Erythroblast (primary cell): ENCODE measurements at regions not wholly inside any gene's neighbourhood (a gene's known extent, or its start where the extent isn't known, plus 50 kb on each side); places are given as distances from the start of the nearest gene placed in this dataset.
"Not testable (repeated sequence)": the region's sequence is repeated elsewhere in the genome, so short reads cannot be mapped to it uniquely, and the experiment has no call there.

ENCODE experiments used
- DNase-seq, 2 experiments: peaks; one replicate each; lab custom pipeline; 2025; lab: John Stamatoyannopoulos, UW
- GATA1 ChIP-seq: IDR thresholded peaks from 2 replicates; pipeline ENCODE4 v1.6.1; 2011; ENCODE audit warnings: low read depth, mild to moderate bottlenecking, control low read depth, low read length, moderate library complexity
- POLR2A ChIP-seq: IDR thresholded peaks from 2 replicates; pipeline ENCODE4 v1.6.1; 2011; ENCODE audit warnings: mild to moderate bottlenecking, low read length

GRCh38 chr6:49325891-49326290 is 137.2 kb downstream of the MMUT start:
- TF ChIP-seq GATA1 (no peak), POLR2A (no peak)

DNA sequence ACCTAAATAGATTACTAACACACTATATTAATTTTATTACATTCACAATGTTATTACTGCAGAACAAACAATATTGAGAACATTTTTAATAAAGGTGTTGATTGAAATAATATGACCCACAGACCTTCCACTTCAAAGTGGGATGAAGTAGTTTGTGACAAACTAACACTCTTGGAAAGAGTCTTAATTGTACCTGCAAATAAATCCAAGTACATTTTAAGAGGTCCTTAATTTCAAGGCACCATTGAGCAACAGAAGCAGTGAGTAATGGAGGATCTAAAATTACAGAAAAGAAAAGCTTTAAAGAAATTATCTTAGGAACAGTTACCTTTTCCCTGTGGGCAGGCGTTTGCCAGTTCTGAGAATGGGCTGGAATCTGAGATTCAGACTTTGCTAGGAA is 140.2 kb downstream of the MMUT start:
- DNase-seq = no peak
- TF ChIP-seq GATA1 = no peak
- no peak for TF ChIP-seq POLR2A

More at GRCh38 chr6:49325891-49326290, 137.2 kb downstream of the MMUT start:
- DNase-seq = no peak

DNA sequence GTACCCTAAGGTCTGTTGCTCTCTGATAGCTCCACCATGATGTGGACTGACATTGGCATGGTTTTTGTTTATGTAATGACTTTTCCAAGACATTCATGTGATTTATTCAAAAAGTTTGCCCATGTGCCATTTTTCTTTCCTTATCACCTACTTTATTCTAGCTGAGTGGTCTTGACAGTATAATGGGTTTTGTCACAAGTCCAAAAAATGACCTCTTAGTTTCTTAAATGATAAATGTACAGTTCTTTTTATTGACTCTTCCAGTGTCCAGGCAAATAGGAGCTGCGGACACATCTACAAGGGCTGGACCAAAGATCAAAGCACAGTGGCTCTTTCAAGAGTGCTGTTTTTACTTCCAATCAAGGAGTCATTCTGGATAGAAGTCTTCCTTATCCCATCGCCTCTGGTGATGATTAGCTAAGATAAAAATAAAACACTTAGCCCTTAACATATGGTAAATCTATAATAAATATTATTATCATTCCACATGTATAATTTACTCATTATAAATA is 141.4 kb downstream of the MMUT start:
- DNase-seq = no peak
- TF ChIP-seq POLR2A (no peak), GATA1 (no peak)

GRCh38 chr6:49305010-49305409 is 158.0 kb downstream of the MMUT start:
- no peak for DNase-seq
- TF ChIP-seq POLR2A (no peak), GATA1 (no peak)

DNA sequence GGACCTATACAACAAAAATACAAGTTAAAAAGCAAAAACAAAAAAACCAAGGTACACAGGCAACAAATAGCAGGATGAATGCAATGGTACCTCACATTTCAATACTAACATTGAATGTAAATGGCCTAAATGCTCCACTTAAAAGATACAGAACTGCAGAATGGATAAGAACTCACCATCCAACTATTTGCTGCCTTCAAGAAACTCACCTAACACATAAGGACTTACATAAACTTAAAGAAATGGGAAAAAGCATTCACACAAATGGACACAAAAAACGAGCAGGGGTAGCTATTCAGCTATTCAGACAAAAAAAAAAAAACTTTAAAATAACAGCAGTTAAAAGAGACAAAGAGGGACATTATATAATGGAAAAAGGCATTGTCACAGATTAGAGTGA is 158.7 kb downstream of the MMUT start:
- not testable (repeated sequence) for DNase-seq

GRCh38 chr6:49300911-49301310 is 162.1 kb downstream of the MMUT start:
- DNase-seq = no peak
- no peak for TF ChIP-seq POLR2A
- TF ChIP-seq GATA1 = no peak

DNA sequence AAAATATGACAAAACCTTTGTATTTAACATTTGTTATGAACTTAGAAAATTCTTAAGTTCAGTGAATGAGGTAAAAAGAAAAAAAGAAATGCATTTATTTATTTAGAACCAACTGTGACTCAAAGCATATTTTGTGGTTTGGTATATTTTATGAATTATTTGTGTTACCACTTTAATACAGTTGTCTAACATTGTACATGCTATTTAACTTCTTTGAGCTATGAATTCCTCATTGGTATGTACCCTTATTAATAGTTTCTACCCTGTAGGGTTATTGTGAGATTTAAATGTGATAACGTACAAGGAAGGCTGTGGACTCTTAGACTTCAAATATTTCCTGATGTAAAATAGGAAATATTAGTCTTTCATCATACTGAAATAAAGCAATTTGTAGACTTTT is 162.6 kb downstream of the MMUT start:
- DNase-seq = no peak
- TF ChIP-seq GATA1 (no peak), POLR2A (no peak)

- DNase-seq = no peak
Measured at GRCh38 chr6:49299279-49299678, 163.8 kb downstream of the MMUT start.

DNA sequence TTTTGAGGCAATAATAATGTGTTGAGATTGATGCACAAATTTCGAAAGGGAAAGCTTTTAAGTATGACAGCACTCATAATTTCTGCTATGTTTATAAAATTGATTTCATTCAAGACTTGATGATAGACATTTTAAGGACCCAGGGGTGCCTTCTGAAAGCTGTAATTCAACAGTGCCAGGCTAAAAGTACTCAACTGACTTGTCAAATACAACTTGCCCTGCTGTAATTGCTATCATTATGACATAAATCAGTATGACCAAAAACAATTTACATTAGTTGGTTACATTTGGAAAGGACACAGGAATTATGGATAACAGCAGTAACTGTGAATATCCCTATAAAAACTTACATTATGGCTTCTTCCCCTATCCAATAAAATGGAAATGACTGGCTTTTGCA is 178.9 kb downstream of the MMUT start:
- DNase-seq = no peak
- no peak for TF ChIP-seq POLR2A
- no peak for TF ChIP-seq GATA1

More at GRCh38 chr6:49299279-49299678, 163.8 kb downstream of the MMUT start:
- TF ChIP-seq POLR2A (no peak), GATA1 (no peak)

DNA sequence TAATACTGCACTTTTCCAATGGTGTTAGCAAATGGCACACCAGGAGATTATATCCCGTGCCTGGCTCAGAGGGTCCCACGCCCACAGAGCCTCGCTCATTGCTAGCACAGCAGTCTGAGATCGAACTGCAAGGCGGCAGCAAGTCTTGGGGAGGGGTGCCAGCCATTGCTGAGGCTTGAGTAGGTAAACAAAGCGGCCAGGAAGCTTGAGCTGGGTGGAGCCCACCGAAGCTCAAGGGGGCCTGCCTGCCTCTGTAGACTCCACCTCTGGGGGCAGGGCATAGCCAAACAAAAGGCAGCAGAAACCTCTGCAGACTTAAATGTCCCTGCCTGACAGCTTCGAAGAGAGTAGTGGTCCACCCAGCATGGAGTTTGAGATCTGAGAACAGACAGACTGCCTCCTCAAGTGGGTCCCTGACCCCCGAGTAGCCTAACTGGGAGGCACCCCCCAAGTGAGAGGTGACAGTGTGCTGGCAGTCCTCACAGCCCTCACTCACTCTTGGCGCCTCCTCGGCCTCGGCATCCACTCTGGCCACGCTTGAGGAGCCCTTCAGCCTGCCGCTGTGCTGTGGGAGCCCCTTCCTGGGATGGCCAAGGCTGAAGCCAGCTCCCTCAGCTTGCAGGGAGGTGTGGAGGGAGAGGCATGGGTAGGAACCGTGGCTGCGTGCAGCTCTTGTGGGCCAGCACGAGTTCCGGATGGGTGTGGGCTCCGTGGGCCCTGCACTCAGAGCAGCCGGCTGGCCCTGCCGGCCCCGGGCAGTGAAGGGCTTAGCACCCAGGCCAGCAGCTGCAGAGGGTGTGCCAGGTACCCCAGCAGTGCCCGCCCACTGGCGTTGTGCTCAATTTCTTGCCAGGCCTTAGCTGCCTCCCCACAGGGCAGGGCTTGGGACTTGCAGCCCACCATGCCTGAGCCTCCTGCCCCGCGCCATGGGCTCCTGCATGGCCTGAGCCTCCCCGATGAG is 188.0 kb downstream of the MMUT start:
- not testable (repeated sequence) for DNase-seq

- TF ChIP-seq GATA1 = no peak
- no peak for TF ChIP-seq POLR2A
- no peak for DNase-seq
Measured at GRCh38 chr6:49269190-49269589, 193.9 kb downstream of the MMUT start.

- TF ChIP-seq GATA1 = no peak
- no peak for TF ChIP-seq POLR2A
- DNase-seq = no peak
Measured at GRCh38 chr6:49264909-49265308, 198.1 kb downstream of the MMUT start.

- TF ChIP-seq POLR2A (no peak), GATA1 (no peak)
- DNase-seq = no peak
Measured at GRCh38 chr6:49264496-49264895, 198.6 kb downstream of the MMUT start.

DNA sequence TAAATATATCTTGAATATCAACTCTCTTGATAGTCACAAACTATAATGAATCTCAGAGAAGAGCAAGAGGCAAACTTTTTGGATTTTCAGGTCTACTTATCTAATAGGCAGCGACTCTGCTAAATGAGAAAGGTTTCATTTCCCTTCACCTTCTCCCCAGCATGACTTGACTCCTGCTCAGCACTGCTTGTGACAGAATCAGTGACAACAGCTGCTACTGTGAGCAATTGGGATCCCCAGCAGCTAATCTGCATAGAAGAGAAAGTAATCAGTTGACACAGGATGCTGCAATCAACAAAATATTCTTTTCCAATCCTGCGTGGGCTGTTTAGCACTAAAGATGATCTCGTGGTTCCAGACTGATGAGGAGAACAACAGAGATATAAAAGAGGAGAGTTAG is 205.5 kb downstream of the MMUT start:
- TF ChIP-seq POLR2A (no peak), GATA1 (no peak)
- DNase-seq = no peak

DNA sequence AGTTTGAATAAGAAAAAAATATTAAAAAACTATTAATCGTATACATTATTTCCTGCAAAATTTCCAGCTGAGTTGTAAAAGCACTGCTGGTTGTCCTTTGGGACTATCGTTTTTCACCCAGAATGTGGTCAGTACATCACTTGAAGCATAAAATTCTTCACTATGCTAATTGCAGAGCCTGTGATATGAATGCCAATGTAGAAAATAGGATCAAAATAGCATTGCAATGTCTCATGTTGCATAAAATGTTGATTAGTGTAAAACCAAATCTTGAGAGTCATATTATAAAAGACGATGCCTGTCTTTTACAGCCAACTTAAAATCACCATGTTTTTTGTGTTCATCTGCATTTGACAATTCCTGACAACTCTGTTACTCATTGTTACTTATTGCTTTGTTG is 207.7 kb downstream of the MMUT start:
- no peak for DNase-seq
- TF ChIP-seq GATA1 = no peak
- TF ChIP-seq POLR2A = no peak
